Testis (tissue), 2 donors: ENCODE measurements at regions not wholly inside any gene's neighbourhood (a gene's known extent, or its start where the extent isn't known, plus 50 kb on each side); places are given as distances from the start of the nearest gene placed in this dataset.

ENCODE experiments used
- POLR2A ChIP-seq: fragments of 450-650 bp; IDR thresholded peaks from one replicate; pipeline ENCODE4 v1.6.1; 2017; ENCODE audit warnings: antibody characterized with exemption, mild to moderate bottlenecking, moderate library complexity
- TF ChIP-seq, protein P1 (sequence below), 3 experiments: fragments of 450-650 bp in 2 of 3; fragments of 200-600 bp in 1 of 3; sonication (generic) in 1 of 3; IDR thresholded peaks; one replicate each; pipeline ENCODE4 v1.5.1; 2016 to 2019; ENCODE audit warnings: antibody characterized with exemption in 3 of 3, mild to moderate bottlenecking in 2 of 3, moderate library complexity in 1 of 3

DNA sequence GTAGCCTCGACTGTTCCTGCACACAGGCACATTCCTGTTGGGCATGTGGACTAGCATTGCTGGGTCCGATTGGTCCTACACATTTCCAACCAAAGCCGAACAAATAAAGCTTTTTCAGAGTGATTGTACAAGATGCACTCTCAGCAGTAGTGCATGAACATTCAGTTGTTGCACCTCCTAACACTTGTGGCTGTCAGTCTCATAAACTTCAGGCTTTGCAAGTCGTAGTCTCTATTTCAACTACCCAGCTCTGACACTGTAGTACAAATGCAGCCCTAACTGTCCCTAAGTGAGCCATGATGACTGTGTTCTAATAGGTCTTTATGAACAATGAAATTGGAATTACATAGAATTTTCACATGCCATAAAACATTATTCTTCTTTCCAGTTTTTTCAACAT, 281.7 kb upstream of the ATP10A start:
- TF ChIP-seq, protein P1, sequence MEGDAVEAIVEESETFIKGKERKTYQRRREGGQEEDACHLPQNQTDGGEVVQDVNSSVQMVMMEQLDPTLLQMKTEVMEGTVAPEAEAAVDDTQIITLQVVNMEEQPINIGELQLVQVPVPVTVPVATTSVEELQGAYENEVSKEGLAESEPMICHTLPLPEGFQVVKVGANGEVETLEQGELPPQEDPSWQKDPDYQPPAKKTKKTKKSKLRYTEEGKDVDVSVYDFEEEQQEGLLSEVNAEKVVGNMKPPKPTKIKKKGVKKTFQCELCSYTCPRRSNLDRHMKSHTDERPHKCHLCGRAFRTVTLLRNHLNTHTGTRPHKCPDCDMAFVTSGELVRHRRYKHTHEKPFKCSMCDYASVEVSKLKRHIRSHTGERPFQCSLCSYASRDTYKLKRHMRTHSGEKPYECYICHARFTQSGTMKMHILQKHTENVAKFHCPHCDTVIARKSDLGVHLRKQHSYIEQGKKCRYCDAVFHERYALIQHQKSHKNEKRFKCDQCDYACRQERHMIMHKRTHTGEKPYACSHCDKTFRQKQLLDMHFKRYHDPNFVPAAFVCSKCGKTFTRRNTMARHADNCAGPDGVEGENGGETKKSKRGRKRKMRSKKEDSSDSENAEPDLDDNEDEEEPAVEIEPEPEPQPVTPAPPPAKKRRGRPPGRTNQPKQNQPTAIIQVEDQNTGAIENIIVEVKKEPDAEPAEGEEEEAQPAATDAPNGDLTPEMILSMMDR (IDR thresholded peaks at IDR 0.05) = no peak
- no peak for TF ChIP-seq POLR2A
